Chondrocyte (in vitro differentiated cells): ENCODE measurements at regions not wholly inside any gene's neighbourhood (a gene's known extent, or its start where the extent isn't known, plus 50 kb on each side); places are given as distances from the start of the nearest gene placed in this dataset.

ENCODE experiments used
- DNase-seq: peaks from one replicate; pipeline ENCODE4 v3.0.0; 2021; ENCODE audit warnings: mixed read lengths, low spot score
- H3K27ac Mint-ChIP-seq: one replicate; pipeline ENCODE4 v1.8.0; 2021; ENCODE audit warnings: mild to moderate bottlenecking, moderate library complexity, mixed read lengths; ENCODE audit not compliant: unreplicated experiment
- H3K27me3 Mint-ChIP-seq: 2 replicates; pipeline ENCODE4 v1.8.0; 2021; ENCODE audit warnings: low read depth, mixed read lengths
- H3K36me3 Mint-ChIP-seq: 2 replicates; pipeline ENCODE4 v1.8.0; 2021; ENCODE audit warnings: low read depth, mixed read lengths
- H3K4me1 Mint-ChIP-seq: 2 replicates; pipeline ENCODE4 v1.8.0; 2021; ENCODE audit warnings: low read depth, mild to moderate bottlenecking, mixed read lengths
- H3K4me3 Mint-ChIP-seq: one replicate; pipeline ENCODE4 v1.8.0; 2021; ENCODE audit warnings: mild to moderate bottlenecking, moderate library complexity, mixed read lengths; ENCODE audit not compliant: unreplicated experiment
- H3K9me3 Mint-ChIP-seq: 2 replicates; pipeline ENCODE4 v1.8.0; 2021; ENCODE audit warnings: low read depth, mixed read lengths
- TF ChIP-seq, protein P1 (sequence below): fragments of 200-600 bp; sonication (generic); IDR thresholded peaks from 2 replicates; pipeline ENCODE4 v1.5.0; 2021; ENCODE audit warnings: antibody characterized with exemption, mild to moderate bottlenecking, moderate library complexity

DNA sequence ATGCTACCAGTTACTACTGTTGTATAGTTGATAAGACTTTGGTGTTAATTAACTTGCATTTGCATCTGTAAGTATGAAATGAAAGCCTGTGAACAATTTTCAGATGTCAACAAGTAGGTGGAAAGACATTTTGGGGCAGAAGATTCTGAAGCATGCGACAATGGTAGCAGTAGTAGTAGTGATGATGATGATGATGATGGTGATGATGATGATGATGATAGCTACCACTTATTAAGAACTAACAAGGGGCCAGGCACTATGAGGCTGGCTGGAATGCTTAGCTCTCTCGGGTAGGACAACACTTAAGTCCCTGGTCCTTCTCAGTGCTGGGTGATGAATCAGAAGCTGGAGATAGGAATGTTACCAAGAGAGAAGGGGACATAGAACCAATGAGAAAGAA is 333.4 kb upstream of the IL12A start:
- no peak for DNase-seq
- no peak overlapping the region for H3K27ac Mint-ChIP-seq
- H3K27me3 Mint-ChIP-seq: no peaks in the 10 kb centered on the region
- H3K4me1 Mint-ChIP-seq: peaks cover 4% of the 10 kb centered on the region
- TF ChIP-seq, protein P1, sequence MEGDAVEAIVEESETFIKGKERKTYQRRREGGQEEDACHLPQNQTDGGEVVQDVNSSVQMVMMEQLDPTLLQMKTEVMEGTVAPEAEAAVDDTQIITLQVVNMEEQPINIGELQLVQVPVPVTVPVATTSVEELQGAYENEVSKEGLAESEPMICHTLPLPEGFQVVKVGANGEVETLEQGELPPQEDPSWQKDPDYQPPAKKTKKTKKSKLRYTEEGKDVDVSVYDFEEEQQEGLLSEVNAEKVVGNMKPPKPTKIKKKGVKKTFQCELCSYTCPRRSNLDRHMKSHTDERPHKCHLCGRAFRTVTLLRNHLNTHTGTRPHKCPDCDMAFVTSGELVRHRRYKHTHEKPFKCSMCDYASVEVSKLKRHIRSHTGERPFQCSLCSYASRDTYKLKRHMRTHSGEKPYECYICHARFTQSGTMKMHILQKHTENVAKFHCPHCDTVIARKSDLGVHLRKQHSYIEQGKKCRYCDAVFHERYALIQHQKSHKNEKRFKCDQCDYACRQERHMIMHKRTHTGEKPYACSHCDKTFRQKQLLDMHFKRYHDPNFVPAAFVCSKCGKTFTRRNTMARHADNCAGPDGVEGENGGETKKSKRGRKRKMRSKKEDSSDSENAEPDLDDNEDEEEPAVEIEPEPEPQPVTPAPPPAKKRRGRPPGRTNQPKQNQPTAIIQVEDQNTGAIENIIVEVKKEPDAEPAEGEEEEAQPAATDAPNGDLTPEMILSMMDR: no peak
- H3K9me3 Mint-ChIP-seq: no peaks in the 10 kb centered on the region
- H3K4me3 Mint-ChIP-seq: no peak overlapping the region
- H3K36me3 Mint-ChIP-seq: no peaks in the 10 kb centered on the region

DNA sequence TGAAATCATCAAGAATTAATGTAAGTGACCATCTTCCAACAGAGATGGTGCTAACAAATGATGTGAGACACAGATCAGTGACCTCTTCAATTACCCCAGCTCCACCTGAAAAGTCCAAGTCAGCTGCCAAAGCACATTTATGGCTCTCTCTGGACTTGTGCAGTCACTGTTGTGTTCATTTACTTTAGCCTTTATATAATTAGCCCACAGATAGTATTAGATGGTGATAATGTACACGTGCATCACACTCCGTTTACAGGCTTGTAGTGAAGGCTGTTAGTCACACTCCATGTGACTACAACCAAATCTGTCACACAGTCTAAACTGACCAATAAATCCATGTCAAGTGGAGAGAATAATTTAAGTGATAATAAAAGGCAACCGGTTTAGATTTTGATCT is 331.5 kb upstream of the IL12A start:
- TF ChIP-seq, protein P1: no peak
- H3K36me3 Mint-ChIP-seq: peaks cover 3% of the 10 kb centered on the region
- H3K27me3 Mint-ChIP-seq: no peaks in the 10 kb centered on the region
- no peak overlapping the region for H3K4me3 Mint-ChIP-seq
- no peak for DNase-seq
- H3K27ac Mint-ChIP-seq: no peak overlapping the region
- H3K4me1 Mint-ChIP-seq: no peaks in the 10 kb centered on the region
- H3K9me3 Mint-ChIP-seq: peaks cover 5% of the 10 kb centered on the region

DNA sequence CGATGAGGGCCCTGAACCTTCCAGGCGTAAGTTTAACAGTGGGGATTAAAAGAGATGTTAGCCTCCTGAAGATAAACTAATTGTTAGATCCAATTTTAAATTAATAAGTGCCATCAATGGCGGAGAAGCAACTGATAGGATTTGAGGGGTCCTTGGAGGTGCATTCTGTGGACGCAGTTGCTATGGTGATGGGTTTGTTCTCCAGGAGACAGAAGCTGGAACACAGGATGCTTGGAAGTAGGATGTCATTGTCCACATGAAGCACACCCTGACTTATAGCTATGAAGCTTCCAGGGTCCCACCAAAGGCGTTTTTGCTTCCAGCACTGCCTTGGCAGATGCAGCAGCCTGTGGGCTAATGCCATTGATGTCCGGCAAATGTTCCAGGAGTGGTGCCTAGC is 331.0 kb upstream of the IL12A start:
- Mint-ChIP-seq H3K27ac (no peak overlapping the region), H3K4me3 (no peak overlapping the region), H3K27me3 (no peaks in the 10 kb centered on the region), H3K36me3 (peaks cover 3% of the 10 kb centered on the region), H3K9me3 (peaks cover 9% of the 10 kb centered on the region), H3K4me1 (no peaks in the 10 kb centered on the region)
- no peak for DNase-seq
- TF ChIP-seq, protein P1: no peak

DNA sequence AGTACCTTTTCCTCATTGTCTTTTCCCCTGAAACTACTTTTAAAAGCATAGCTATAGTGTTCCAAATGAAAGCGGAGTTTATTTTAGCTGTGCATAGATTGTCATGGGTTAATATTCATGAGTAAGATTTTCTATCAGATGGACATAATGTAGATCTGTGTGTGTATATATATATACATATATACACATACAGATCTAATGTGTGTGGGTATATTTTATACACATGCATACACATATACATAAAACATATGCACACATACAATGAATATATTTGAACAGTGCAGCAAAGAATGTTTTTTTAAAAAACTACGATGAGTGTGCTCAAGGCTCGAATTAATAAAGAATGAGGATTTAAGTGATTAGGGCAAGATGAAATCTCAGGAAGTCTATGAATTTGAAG is 328.3 kb upstream of the IL12A start:
- Mint-ChIP-seq H3K4me1 (peaks cover 7% of the 10 kb centered on the region), H3K9me3 (peaks cover 11% of the 10 kb centered on the region), H3K36me3 (peaks cover 3% of the 10 kb centered on the region), H3K4me3 (no peak overlapping the region), H3K27me3 (no peaks in the 10 kb centered on the region), H3K27ac (no peak overlapping the region)
- TF ChIP-seq, protein P1: no peak
- DNase-seq: no peak

DNA sequence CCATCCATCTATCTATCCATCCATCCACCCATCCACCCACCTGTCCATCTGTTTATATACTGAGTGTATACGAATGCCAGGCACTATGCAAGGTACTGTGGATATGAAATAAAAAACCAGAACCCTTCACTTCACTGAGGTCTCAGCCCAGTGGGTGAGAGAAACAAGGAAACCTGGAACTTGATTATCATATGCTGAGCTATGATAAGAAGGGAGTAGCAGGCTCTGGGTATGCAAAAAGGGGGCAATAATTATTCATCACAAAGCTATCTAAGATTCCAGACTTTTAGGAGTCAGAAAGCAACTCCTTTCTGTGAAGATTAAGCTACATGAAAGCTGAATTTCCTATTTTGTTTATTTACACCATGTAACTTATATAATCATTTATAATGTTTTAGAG is 327.7 kb upstream of the IL12A start:
- peaks cover 3% of the 10 kb centered on the region for H3K36me3 Mint-ChIP-seq
- no peak overlapping the region for H3K4me3 Mint-ChIP-seq
- peaks cover 7% of the 10 kb centered on the region for H3K4me1 Mint-ChIP-seq
- H3K27ac Mint-ChIP-seq: no peak overlapping the region
- no peak for DNase-seq
- TF ChIP-seq, protein P1: no peak
- H3K9me3 Mint-ChIP-seq: peaks cover 11% of the 10 kb centered on the region
- H3K27me3 Mint-ChIP-seq: no peaks in the 10 kb centered on the region
